SK-N-SH (cell line): ENCODE measurements at regions not wholly inside any gene's neighbourhood (a gene's known extent, or its start where the extent isn't known, plus 50 kb on each side); places are given as distances from the start of the nearest gene placed in this dataset.

Experiments used
- CTCF ChIP-seq: fragments of 200-600 bp; sonication (generic); IDR thresholded peaks from 2 replicates; pipeline ENCODE4 v1.6.1; 2017; ENCODE audit warnings: antibody characterized with exemption, mild to moderate bottlenecking, moderate library complexity
- EZH2phosphoT487 ChIP-seq: fragments of 200-600 bp; sonication (generic); IDR thresholded peaks from 2 replicates; pipeline ENCODE4 v1.6.1; 2017; ENCODE audit warnings: low read depth, mixed run types, mild to moderate bottlenecking, antibody characterized with exemption, moderate library complexity, borderline replicate concordance
- FOXJ3 ChIP-seq: sonication (generic); formaldehyde crosslinking; IDR thresholded peaks from 2 replicates; pipeline ENCODE4 v1.5.1; 2020; ENCODE audit warnings: mild to moderate bottlenecking, missing genetic modification reagents
- GATA2 ChIP-seq: sonication (generic); formaldehyde crosslinking; IDR thresholded peaks from 2 replicates; pipeline ENCODE4 v1.5.0; 2020; ENCODE audit warnings: mild to moderate bottlenecking, missing genetic modification reagents
- JUND ChIP-seq: IDR thresholded peaks from 2 replicates; pipeline ENCODE4 v1.4.0; 2012
- POLR2AphosphoS5 ChIP-seq: IDR thresholded peaks from 2 replicates; pipeline ENCODE4 v1.6.1; 2012; ENCODE audit warnings: low read depth, low read length
- RAD21 ChIP-seq: IDR thresholded peaks from 2 replicates; pipeline ENCODE4 v1.6.1; 2012; ENCODE audit warnings: mild to moderate bottlenecking, low read length
- REST ChIP-seq: IDR thresholded peaks from 2 replicates; pipeline ENCODE4 v1.6.1; 2012; ENCODE audit warnings: mild to moderate bottlenecking, low read depth, low read length, moderate library complexity
- SMC3 ChIP-seq: IDR thresholded peaks from 2 replicates; pipeline ENCODE4 v1.6.1; 2012; ENCODE audit warnings: low read depth, low read length, improper control_type of control experiment
- USF2 ChIP-seq: fragments of 150-350 bp; IDR thresholded peaks from 2 replicates; pipeline ENCODE4 v1.6.1; 2017; ENCODE audit warnings: antibody characterized with exemption, low read length, low read depth, borderline replicate concordance
- YY1 ChIP-seq: IDR thresholded peaks from 2 replicates; pipeline ENCODE4 v1.4.0; 2012; ENCODE audit warnings: low read depth, mild to moderate bottlenecking

GRCh38 chr2:58925676-58926081, 684.6 kb upstream of the FANCL start:
- no peak for TF ChIP-seq CTCF
- no peak for TF ChIP-seq REST
- no peak for TF ChIP-seq SMC3
- no peak for TF ChIP-seq RAD21
- no peak for TF ChIP-seq YY1
- TF ChIP-seq POLR2AphosphoS5, result no peak
- TF ChIP-seq FOXJ3 (CRISPR knock-in tag), result no peak
- TF ChIP-seq EZH2phosphoT487, result no peak
- TF ChIP-seq USF2, result no peak
- no peak for TF ChIP-seq JUND
- TF ChIP-seq GATA2 (CRISPR knock-in tag), result no peak
